Small intestine (tissue), 7 donors: ENCODE measurements at regions not wholly inside any gene's neighbourhood (a gene's known extent, or its start where the extent isn't known, plus 50 kb on each side); places are given as distances from the start of the nearest gene placed in this dataset.

ENCODE experiments used
- DNase-seq, 2 donors: peaks; one replicate each; pipeline versions ENCODE4 v3.0.0 to v3.0.0-alpha.2; 2013
- FAIRE-seq: peaks from 2 replicates; lab custom pipeline; 2012; peaks lifted over from hg19 to GRCh38; lab: Jason Lieb, UNC
- H3K27ac ChIP-seq, 3 donors: one replicate each; pipeline ENCODE4 v1.5.1; 2013; ENCODE audit warnings: low read length in 2 of 3, mild to moderate bottlenecking in 2 of 3, control low read depth in 1 of 3, inconsistent platforms in 1 of 3, low read depth in 1 of 3, moderate library complexity in 1 of 3
- H3K27me3 ChIP-seq, 3 donors: one replicate each; pipeline ENCODE4 v1.6.1; 2013; ENCODE audit warnings: low read length in 3 of 3, inconsistent platforms in 1 of 3; ENCODE audit not compliant: control insufficient read depth in 3 of 3, insufficient read depth in 3 of 3
- H3K36me3 ChIP-seq, 3 donors: one replicate each; pipeline ENCODE4 v1.6.1; 2013; ENCODE audit warnings: low read length in 3 of 3, inconsistent platforms in 1 of 3, low read depth in 1 of 3, mild to moderate bottlenecking in 1 of 3, moderate library complexity in 1 of 3; ENCODE audit not compliant: control insufficient read depth in 3 of 3, insufficient read depth in 2 of 3
- H3K4me1 ChIP-seq, 3 donors: one replicate each; pipeline ENCODE4 v1.6.1; 2013; ENCODE audit warnings: low read length in 2 of 3, inconsistent platforms in 1 of 3, low read depth in 1 of 3, mild to moderate bottlenecking in 1 of 3, moderate library complexity in 1 of 3; ENCODE audit not compliant: control insufficient read depth in 3 of 3, insufficient read depth in 2 of 3
- H3K4me3 ChIP-seq, 3 donors: one replicate each; pipeline ENCODE4 v1.5.1; 2013; ENCODE audit warnings: low read length in 3 of 3, control low read depth in 1 of 3, inconsistent platforms in 1 of 3, low read depth in 1 of 3, mild to moderate bottlenecking in 1 of 3, moderate library complexity in 1 of 3
- H3K9me3 ChIP-seq, 2 donors: one replicate each; pipeline ENCODE4 v1.6.1; 2013; ENCODE audit warnings: low read depth in 1 of 2, low read length in 1 of 2; ENCODE audit not compliant: control insufficient read depth in 2 of 2, insufficient read depth in 1 of 2
- WGBS, 3 donors: extraction: QIAGEN DNeasy Blood & Tissue Kit; methylation state at CpG; one replicate each; pipeline ENCODE4 v1.1.7; 2013; 5-methylcytosine and 5-hydroxymethylcytosine counted together
- donor health status: healthy with polysubstance abuse.
- donor health status: control.
- donor health status: control.
- donor health status: Bipolar disorder and iron deficiency.
- donor health status: healthy.

DNA sequence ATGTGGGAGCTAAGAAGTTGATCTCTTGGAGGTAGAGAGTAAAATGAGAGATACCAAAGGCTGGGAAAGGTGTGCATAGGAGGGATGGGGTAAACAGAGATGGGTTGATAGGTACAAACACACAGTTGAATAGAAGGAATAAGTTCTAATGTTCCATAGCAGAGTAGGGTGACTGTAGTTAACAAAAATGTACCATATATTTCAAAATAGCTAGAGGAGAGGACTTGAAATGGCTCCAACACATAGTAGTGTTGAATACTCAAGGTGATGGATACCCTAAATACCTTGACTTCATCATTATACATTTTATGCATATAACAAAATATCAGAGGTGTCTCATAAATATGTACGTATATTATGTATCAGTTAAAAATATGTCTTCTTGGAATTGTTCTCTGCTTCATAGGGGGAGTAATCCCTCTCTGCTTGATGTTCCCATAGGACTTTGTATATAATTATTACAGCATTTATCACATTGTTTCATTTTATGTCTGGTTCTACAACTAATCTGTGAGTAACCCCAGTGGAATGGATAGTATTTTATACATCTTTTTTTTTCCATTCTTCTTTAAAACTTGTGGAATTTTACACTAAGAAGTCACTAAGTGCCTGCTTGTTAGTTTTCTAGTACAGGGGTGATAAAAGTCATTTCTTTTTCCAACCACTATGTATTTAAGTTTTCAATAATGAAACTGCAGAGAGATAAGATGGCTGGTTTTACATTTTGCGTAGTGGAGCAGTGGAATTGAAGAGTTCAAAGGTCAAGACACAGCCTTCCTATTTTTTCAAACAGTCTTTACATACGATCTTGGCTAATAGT is 1940.0 kb upstream of the SEL1L start:
- H3K36me3 ChIP-seq = no peaks in the 10 kb centered on the region
- FAIRE-seq = no peak
- 50 to 64% (median 51%) methylated on average over 3 of the region's 3 CpGs for WGBS, 3 donors
- peak in 1 of 2 donors; percentile 11 for DNase-seq
- no peaks in the 10 kb centered on the region for H3K9me3 ChIP-seq
- H3K4me1 ChIP-seq = no peaks in the 10 kb centered on the region
- no peaks in the 10 kb centered on the region for H3K27me3 ChIP-seq
- no peak overlapping the region for H3K4me3 ChIP-seq
- H3K27ac ChIP-seq = no peak overlapping the region

DNA sequence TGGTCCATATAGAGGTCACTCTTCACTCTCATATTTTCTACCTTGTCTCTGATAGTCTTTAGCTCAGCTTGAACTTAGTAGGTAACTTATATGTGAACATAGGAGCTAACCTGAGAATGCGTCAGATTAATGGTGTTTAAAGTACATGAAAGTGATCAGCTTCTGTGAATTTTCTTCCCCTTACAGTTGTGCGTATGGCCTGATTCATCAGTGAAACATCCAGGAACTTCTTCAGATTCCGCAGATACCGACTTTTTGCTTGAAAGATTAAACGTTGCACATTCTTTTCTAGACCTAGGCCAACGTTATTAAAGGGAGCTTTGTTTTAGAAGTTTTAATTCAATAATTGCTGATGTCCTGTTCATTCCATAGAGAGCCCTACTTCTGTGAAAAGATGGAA is 1945.1 kb upstream of the SEL1L start:
- no peak overlapping the region for H3K4me3 ChIP-seq
- H3K36me3 ChIP-seq = no peaks in the 10 kb centered on the region
- H3K9me3 ChIP-seq = no peaks in the 10 kb centered on the region
- no peaks in the 10 kb centered on the region for H3K27me3 ChIP-seq
- DNase-seq (no peak), FAIRE-seq (no peak)
- no peak overlapping the region for H3K27ac ChIP-seq
- H3K4me1 ChIP-seq = no peaks in the 10 kb centered on the region
- WGBS, 3 donors = 79 to 86% (median 84%) methylated on average over 6 of the region's 6 CpGs

DNA sequence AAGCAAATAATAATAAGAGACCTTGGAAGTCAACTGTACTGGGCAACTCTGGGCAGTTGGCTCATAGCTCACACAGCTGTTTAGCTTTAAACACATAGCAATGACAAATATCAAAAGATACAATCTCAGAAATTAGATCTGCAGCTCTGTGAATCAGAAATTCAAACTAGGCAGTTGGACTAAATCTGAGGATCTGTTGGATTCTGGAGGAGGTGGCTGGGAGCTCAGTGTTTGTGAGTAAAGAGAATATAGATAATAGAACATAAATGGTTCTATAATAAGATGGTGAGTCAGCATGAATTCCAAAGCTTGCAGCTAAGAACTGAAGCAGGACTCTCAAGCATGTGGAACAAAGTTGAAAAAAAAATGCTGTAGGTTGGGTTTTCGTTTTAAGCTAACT is 1949.4 kb upstream of the SEL1L start:
- 45 to 58% (median 57%) methylated on average over 1 of the region's 1 CpG for WGBS, 3 donors

DNA sequence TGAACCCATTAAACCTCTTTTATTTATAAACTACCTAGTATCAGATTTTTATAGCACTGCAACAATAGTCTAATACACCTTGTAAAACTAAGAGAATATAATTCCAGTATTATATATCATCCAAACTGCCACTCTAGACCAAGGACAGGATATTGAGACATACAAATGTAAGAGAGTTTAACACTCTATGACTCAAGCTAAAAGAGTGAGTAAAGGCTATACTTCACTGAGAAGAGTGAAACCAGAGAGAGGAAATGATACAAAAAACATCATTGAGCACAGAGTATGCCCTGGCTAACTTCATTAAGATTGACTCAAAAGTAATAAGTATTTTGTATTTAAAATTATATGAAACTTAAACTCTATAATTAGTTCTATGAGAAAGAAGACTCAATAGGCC is 1951.9 kb upstream of the SEL1L start:
- Histone ChIP-seq H3K27me3 (no peaks in the 10 kb centered on the region), H3K9me3 (no peaks in the 10 kb centered on the region), H3K4me1 (no peaks in the 10 kb centered on the region), H3K36me3 (no peaks in the 10 kb centered on the region), H3K27ac (no peak overlapping the region), H3K4me3 (no peak overlapping the region)
- no peak for FAIRE-seq
- DNase-seq = no peak

More for the DNA sequence above, 1949.4 kb upstream of the SEL1L start:
- Histone ChIP-seq H3K27me3 (no peaks in the 10 kb centered on the region), H3K4me3 (no peak overlapping the region), H3K27ac (no peak overlapping the region), H3K9me3 (no peaks in the 10 kb centered on the region), H3K36me3 (no peaks in the 10 kb centered on the region), H3K4me1 (no peaks in the 10 kb centered on the region)
- DNase-seq = no peak
- no peak for FAIRE-seq

DNA sequence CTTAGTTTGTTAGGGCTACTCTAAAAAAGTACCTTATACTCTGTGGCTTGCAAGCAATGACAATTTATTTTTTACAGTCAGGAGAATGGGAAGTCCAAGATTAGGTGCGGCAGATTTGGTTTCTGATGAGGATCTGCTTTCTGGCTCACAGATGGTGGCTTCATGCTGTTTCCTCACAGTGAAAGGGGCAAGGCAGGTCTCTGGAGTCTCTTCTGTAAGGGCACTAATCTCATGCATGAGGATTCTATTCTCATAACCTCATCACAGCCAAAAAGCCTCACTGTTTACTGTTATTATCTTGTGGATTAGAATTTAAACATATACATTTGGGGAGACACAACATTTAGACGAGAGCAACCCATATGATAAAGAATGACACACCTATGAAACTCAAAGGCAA is 1957.4 kb upstream of the SEL1L start:
- Histone ChIP-seq H3K4me3 (no peak overlapping the region), H3K4me1 (no peaks in the 10 kb centered on the region), H3K36me3 (no peaks in the 10 kb centered on the region), H3K27me3 (no peaks in the 10 kb centered on the region), H3K27ac (no peak overlapping the region), H3K9me3 (no peaks in the 10 kb centered on the region)
- DNase-seq (no peak), FAIRE-seq (no peak)
- 59 to 76% (median 59%) methylated on average over 2 of the region's 2 CpGs for WGBS, 3 donors

DNA sequence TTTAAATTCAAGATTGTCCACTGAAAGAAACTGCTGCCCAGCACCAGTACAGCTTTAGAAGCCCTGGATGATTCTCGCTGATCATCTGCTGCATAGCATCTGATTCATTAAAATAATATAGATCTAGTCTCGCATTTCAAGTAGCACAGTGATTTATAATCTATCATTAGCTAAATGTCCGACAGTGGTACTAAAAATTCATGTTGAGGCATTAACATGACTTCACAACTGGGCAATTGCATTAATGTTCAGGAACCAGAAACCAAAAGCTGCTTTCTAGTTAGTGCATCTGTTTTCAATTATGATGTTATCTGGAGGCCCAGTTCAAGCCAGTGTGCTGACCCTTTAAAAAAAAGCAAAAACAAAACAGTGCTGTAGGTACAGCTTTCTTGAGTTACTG is 1987.2 kb upstream of the SEL1L start:
- Histone ChIP-seq H3K27me3 (no peaks in the 10 kb centered on the region), H3K4me1 (no peaks in the 10 kb centered on the region), H3K36me3 (no peaks in the 10 kb centered on the region), H3K9me3 (peaks cover 0 to 3% of the 10 kb centered on the region in 2 donors), H3K27ac (no peak overlapping the region), H3K4me3 (no peak overlapping the region)
- FAIRE-seq = no peak
- DNase-seq = no peak
- 81 to 88% (median 87%) methylated on average over 3 of the region's 3 CpGs for WGBS, 3 donors

DNA sequence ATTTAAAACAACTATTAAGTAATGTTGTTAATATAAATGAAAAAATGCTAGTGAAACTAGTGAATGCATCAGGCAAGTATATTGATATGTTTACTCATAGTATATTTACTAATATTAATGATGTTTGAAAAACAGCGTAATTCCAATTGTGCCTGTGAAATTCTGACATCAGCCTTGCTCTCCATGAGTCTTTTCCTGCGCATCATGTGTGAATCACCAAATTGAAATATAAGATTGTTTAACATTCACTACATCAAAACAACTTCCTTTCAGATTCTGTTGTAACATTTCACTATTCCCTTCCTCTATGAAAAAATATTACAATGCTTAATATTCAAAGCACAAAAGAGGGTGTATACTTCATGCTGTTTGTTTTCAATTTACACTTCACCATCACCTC is 1995.9 kb upstream of the SEL1L start:
- no peak for DNase-seq
- Histone ChIP-seq H3K4me1 (no peaks in the 10 kb centered on the region), H3K27ac (no peak overlapping the region), H3K4me3 (no peak overlapping the region), H3K9me3 (no peaks in the 10 kb centered on the region), H3K36me3 (no peaks in the 10 kb centered on the region), H3K27me3 (no peaks in the 10 kb centered on the region)
- FAIRE-seq = no peak
- 94 to 96% (median 95%) methylated on average over 2 of the region's 2 CpGs for WGBS, 3 donors

DNA sequence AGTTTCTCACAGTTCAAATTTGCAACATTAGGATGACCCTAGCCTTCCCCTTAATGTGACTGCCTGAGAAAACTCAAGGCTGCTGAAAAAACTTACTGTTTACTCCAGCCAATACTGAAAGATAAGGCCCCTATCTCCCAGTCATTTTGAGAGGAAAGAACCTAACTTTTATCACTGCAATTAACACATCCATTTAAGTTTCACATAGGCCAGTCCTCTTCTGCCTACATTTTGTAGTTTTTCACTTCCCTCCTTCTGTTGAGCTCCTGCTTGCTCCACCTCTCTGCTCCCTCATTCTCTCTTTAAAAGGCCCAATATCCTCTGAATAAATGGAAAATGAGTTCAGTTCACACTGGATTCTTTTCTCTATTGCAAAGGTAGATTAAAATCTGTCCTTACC is 1996.2 kb upstream of the FLRT2 start:
- Histone ChIP-seq H3K27me3 (no peaks in the 10 kb centered on the region), H3K27ac (no peak overlapping the region), H3K4me3 (no peak overlapping the region), H3K9me3 (no peaks in the 10 kb centered on the region), H3K4me1 (no peaks in the 10 kb centered on the region), H3K36me3 (no peaks in the 10 kb centered on the region)
- FAIRE-seq (no peak), DNase-seq (no peak)

DNA sequence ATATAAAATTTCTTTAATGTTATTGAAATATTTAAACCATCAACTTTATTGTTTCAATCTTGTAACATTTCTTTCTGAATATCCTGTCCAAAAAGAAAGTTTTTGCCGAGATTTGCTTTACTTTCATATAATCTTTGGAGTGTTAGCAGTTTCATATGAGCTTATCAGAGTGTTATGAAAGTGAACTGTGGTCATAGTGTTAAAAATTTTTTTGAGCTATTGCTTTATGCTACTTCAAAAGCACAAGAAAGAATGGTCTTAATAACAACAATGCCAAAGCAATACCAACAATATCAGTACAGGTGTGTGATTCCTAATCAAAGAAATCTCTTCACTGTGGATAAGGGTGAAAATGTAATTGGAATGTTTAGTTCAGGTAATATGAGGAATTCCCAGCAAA is 1994.9 kb upstream of the FLRT2 start:
- Histone ChIP-seq H3K36me3 (no peaks in the 10 kb centered on the region), H3K9me3 (no peaks in the 10 kb centered on the region), H3K4me1 (no peaks in the 10 kb centered on the region), H3K27ac (no peak overlapping the region), H3K4me3 (no peak overlapping the region), H3K27me3 (no peaks in the 10 kb centered on the region)
- no peak for DNase-seq
- no peak for FAIRE-seq
- WGBS, 3 donors = 30 to 43% (median 30%) methylated on average over 1 of the region's 1 CpG
